H1 (cell line): ENCODE measurements at regions not wholly inside any gene's neighbourhood (a gene's known extent, or its start where the extent isn't known, plus 50 kb on each side); places are given as distances from the start of the nearest gene placed in this dataset.

ENCODE experiments used
- BACH1 ChIP-seq: IDR thresholded peaks from 2 replicates; pipeline ENCODE4 v1.6.1; 2012; ENCODE audit warnings: low read length, improper control_type of control experiment
- CTCF ChIP-seq, 3 experiments: IDR thresholded peaks; 1 replicate in 2 of 3; 2 replicates in 1 of 3; pipeline versions ENCODE4 v1.5.1 to v1.6.1; 2011; ENCODE audit warnings: low read length in 3 of 3, mild to moderate bottlenecking in 3 of 3, inconsistent platforms in 2 of 3, low read depth in 1 of 3, moderate library complexity in 1 of 3; ENCODE audit not compliant: insufficient read depth in 1 of 3; ENCODE audit errors: control extremely low read depth in 1 of 3
- EP300 ChIP-seq, 2 experiments: IDR thresholded peaks; 1 replicate in 1 of 2; 2 replicates in 1 of 2; pipeline ENCODE4 v1.6.1; 2011 to 2012; ENCODE audit warnings: low read depth in 2 of 2, low read length in 2 of 2, mild to moderate bottlenecking in 2 of 2, borderline replicate concordance in 1 of 2, inconsistent platforms in 1 of 2, moderate library complexity in 1 of 2
- EZH2 ChIP-seq: fragments of 200-600 bp; sonication (generic); IDR thresholded peaks from 2 replicates; pipeline ENCODE4 v1.7.1; 2012; ENCODE audit warnings: low read depth, mild to moderate bottlenecking, moderate library complexity, low read length, inconsistent platforms; ENCODE audit not compliant: severe bottlenecking
- FOSL1 ChIP-seq: IDR thresholded peaks from 2 replicates; pipeline ENCODE4 v1.6.1; 2011; ENCODE audit warnings: mild to moderate bottlenecking, low read depth, low read length, moderate library complexity; ENCODE audit not compliant: insufficient read depth
- MAX ChIP-seq: IDR thresholded peaks from 2 replicates; pipeline ENCODE4 v1.6.1; 2012; ENCODE audit warnings: inconsistent platforms
- NANOG ChIP-seq: IDR thresholded peaks from 2 replicates; pipeline ENCODE4 v1.6.1; 2011; ENCODE audit warnings: low read length, low read depth, mild to moderate bottlenecking, inconsistent platforms; ENCODE audit not compliant: insufficient read depth, poor library complexity, severe bottlenecking
- NRF1 ChIP-seq: IDR thresholded peaks from 2 replicates; pipeline ENCODE4 v1.6.1; 2011; ENCODE audit warnings: mild to moderate bottlenecking, low read depth, low read length, improper control_type of control experiment
- POLR2A ChIP-seq, 2 experiments: IDR thresholded peaks; 1 replicate in 1 of 2; 2 replicates in 1 of 2; pipeline ENCODE4 v1.6.1; 2011; ENCODE audit warnings: low read depth in 2 of 2, low read length in 2 of 2, mild to moderate bottlenecking in 2 of 2; ENCODE audit errors: control extremely low read depth in 1 of 2
- SIX5 ChIP-seq: IDR thresholded peaks from 2 replicates; pipeline ENCODE4 v1.6.1; 2011; ENCODE audit warnings: mild to moderate bottlenecking, low read depth, low read length
- SUZ12 ChIP-seq: fragments of 200-600 bp; sonication (generic); IDR thresholded peaks from 2 replicates; pipeline ENCODE4 v1.6.1; 2012; ENCODE audit warnings: mild to moderate bottlenecking, inconsistent platforms, low read length, moderate library complexity, mixed read lengths
- USF2 ChIP-seq: IDR thresholded peaks from 2 replicates; pipeline ENCODE4 v1.6.1; 2011; ENCODE audit warnings: low read length, improper control_type of control experiment
- YY1 ChIP-seq: IDR thresholded peaks from 2 replicates; pipeline ENCODE4 v1.6.1; 2011; ENCODE audit warnings: low read depth, mild to moderate bottlenecking, low read length
- ZNF274 ChIP-seq: IDR thresholded peaks from 2 replicates; pipeline ENCODE4 v1.7.0; 2012; ENCODE audit warnings: low read length, borderline replicate concordance; ENCODE audit errors: extremely low read depth

- TF ChIP-seq EP300 (IDR thresholded peaks at IDR 0.05; ENCODE audit: borderline replicate concordance in 1 of 2, low read depth in 2 of 2, low read length in 2 of 2) (no peak), YY1 (no peak), SUZ12 (no peak), EZH2 (no peak), NANOG (no peak), SIX5 (no peak), USF2 (no peak), FOSL1 (no peak), POLR2A (IDR thresholded peaks at IDR 0.05; ENCODE audit: control extremely low read depth in 1 of 2, low read depth in 2 of 2, low read length in 2 of 2) (no peak), BACH1 (no peak), NRF1 (no peak), MAX (no peak), CTCF (IDR thresholded peaks at IDR 0.05; ENCODE audit: control extremely low read depth in 1 of 3, insufficient read depth in 1 of 3, low read depth in 1 of 3, low read length in 3 of 3) (no peak), ZNF274 (no peak)
These were observed 139.1 kb downstream of the CCT6B start for GRCh38 chr17:34822007-34822739.
